Iris pigment epithelial cell (primary cell): ENCODE measurements at regions not wholly inside any gene's neighbourhood (a gene's known extent, or its start where the extent isn't known, plus 50 kb on each side); places are given as distances from the start of the nearest gene placed in this dataset.
"Not testable (repeated sequence)": the region's sequence is repeated elsewhere in the genome, so short reads cannot be mapped to it uniquely, and the experiment has no call there.

ENCODE experiments used
- DNase-seq: peaks from one replicate; pipeline ENCODE4 v3.0.0-alpha.2; 2011; ENCODE audit warnings: low read depth

GRCh38 chr20:55415567-55416142 is 589.7 kb downstream of the CBLN4 start:
- peak; percentile 5 for DNase-seq

GRCh38 chr20:55412508-55412907 is 592.8 kb downstream of the CBLN4 start:
- not testable (repeated sequence) for DNase-seq

GRCh38 chr20:55406891-55407290 is 598.4 kb downstream of the CBLN4 start:
- DNase-seq = no peak

GRCh38 chr20:55394592-55394991 is 610.7 kb downstream of the CBLN4 start:
- DNase-seq = no peak

- no peak for DNase-seq
Measured at GRCh38 chr20:55390791-55391190, 614.5 kb downstream of the CBLN4 start.

- DNase-seq = no peak
Measured at GRCh38 chr20:55386686-55387085, 618.6 kb downstream of the CBLN4 start.

- no peak for DNase-seq
Measured at GRCh38 chr20:55375920-55376319, 629.4 kb downstream of the CBLN4 start.

GRCh38 chr20:55365745-55366144 is 639.6 kb downstream of the CBLN4 start:
- no peak for DNase-seq

- DNase-seq = no peak
Measured at GRCh38 chr20:55360895-55361294, 644.4 kb downstream of the CBLN4 start.

GRCh38 chr20:55354720-55355119 is 650.6 kb downstream of the CBLN4 start:
- DNase-seq = no peak

GRCh38 chr20:55353206-55353605 is 652.1 kb downstream of the CBLN4 start:
- DNase-seq = no peak

GRCh38 chr20:55348223-55348622 is 657.1 kb downstream of the CBLN4 start:
- no peak for DNase-seq

GRCh38 chr20:55342822-55343221 is 662.5 kb downstream of the CBLN4 start:
- DNase-seq = no peak

GRCh38 chr20:55333798-55334197 is 671.5 kb downstream of the CBLN4 start:
- no peak for DNase-seq

- DNase-seq = no peak
Measured at GRCh38 chr20:55329108-55329507, 676.2 kb downstream of the CBLN4 start.

- DNase-seq = no peak
Measured at GRCh38 chr20:55322745-55323144, 682.6 kb downstream of the CBLN4 start.

- no peak for DNase-seq
Measured at GRCh38 chr20:55316753-55317152, 688.6 kb downstream of the CBLN4 start.

- not testable (repeated sequence) for DNase-seq
Measured at GRCh38 chr20:55310844-55311243, 694.5 kb downstream of the CBLN4 start.

- DNase-seq = no peak
Measured at GRCh38 chr20:55291261-55291660, 714.1 kb downstream of the CBLN4 start.

- no peak for DNase-seq
Measured at GRCh38 chr20:55283889-55284288, 721.4 kb downstream of the CBLN4 start.

- no peak for DNase-seq
Measured at GRCh38 chr20:55273149-55273548, 732.2 kb downstream of the CBLN4 start.

GRCh38 chr20:55271371-55271770 is 733.9 kb downstream of the CBLN4 start:
- DNase-seq = no peak

- no peak for DNase-seq
Measured at GRCh38 chr20:55269913-55270312, 735.4 kb downstream of the CBLN4 start.

GRCh38 chr20:55266361-55266760 is 739.0 kb downstream of the CBLN4 start:
- no peak for DNase-seq
